ENCODE measurements at regions not wholly inside any gene's neighbourhood (a gene's known extent, or its start where the extent isn't known, plus 50 kb on each side); places are given as distances from the start of the nearest gene placed in this dataset.

GRCh38 chrX:20517565-20517964, 250.9 kb upstream of the RPS6KA3 start:
- Histone ChIP-seq H2AFZ (ENCODE audit: low read length) (no peak overlapping the region), H4K20me1 (ENCODE audit: insufficient read depth, low read length, poor library complexity, severe bottlenecking) (no peaks in the 10 kb centered on the region), H3K9me2 (replicated peaks; ENCODE audit: low read depth, low read length) (no peaks in the 10 kb centered on the region), H3K4me2 (ENCODE audit: low read depth, low read length, poor library complexity, severe bottlenecking) (no peak overlapping the region), H3K27me3 (ENCODE audit: insufficient read depth, low read length, poor library complexity, severe bottlenecking) (no peaks in the 10 kb centered on the region), H3K9me3 (ENCODE audit: insufficient read depth, low read depth, low read length) (no peaks in the 10 kb centered on the region), H3K36me3 (ENCODE audit: insufficient read depth, low read length) (no peaks in the 10 kb centered on the region), H3K79me2 (ENCODE audit: insufficient read depth, low read length) (no peaks in the 10 kb centered on the region), H3K9ac (ENCODE audit: low read depth, low read length, poor library complexity, severe bottlenecking) (no peak overlapping the region), H3K4me3 (ENCODE audit: low read length, poor library complexity, severe bottlenecking) (no peak overlapping the region), H3K4me1 (ENCODE audit: insufficient read depth, low read length, poor library complexity, severe bottlenecking) (peaks cover 17% of the 10 kb centered on the region), H3F3A (ENCODE audit: low read depth) (no peaks in the 10 kb centered on the region)
- no peak for TF ChIP-seq CTCF (conservative IDR thresholded peaks at IDR 0.05; ENCODE audit: low read length)
- no peak for TF ChIP-seq EZH2phosphoT487 (IDR thresholded peaks at IDR 0.05; ENCODE audit: borderline replicate concordance)

- no peak overlapping the region for H3K9ac ChIP-seq (ENCODE audit: low read depth, low read length, poor library complexity, severe bottlenecking)
- H3K9me2 ChIP-seq (replicated peaks; ENCODE audit: low read depth, low read length) = no peaks in the 10 kb centered on the region
- no peaks in the 10 kb centered on the region for H4K20me1 ChIP-seq (ENCODE audit: insufficient read depth, low read length, poor library complexity, severe bottlenecking)
- no peak for TF ChIP-seq EZH2phosphoT487 (IDR thresholded peaks at IDR 0.05; ENCODE audit: borderline replicate concordance)
- TF ChIP-seq CTCF (conservative IDR thresholded peaks at IDR 0.05; ENCODE audit: low read length) = no peak
- H3K4me2 ChIP-seq (ENCODE audit: low read depth, low read length, poor library complexity, severe bottlenecking) = peak overlapping the region; percentile 53
- 0 out of 2 replicates have a peak overlapping the region, but pooled peaks have one; percentile 48 for H2AFZ ChIP-seq (ENCODE audit: low read length)
- H3K9me3 ChIP-seq (ENCODE audit: insufficient read depth, low read depth, low read length) = no peaks in the 10 kb centered on the region
- no peaks in the 10 kb centered on the region for H3K27me3 ChIP-seq (ENCODE audit: insufficient read depth, low read length, poor library complexity, severe bottlenecking)
- no peaks in the 10 kb centered on the region for H3F3A ChIP-seq (ENCODE audit: low read depth)
- no peak overlapping the region for H3K4me3 ChIP-seq (ENCODE audit: low read length, poor library complexity, severe bottlenecking)
- no peaks in the 10 kb centered on the region for H3K79me2 ChIP-seq (ENCODE audit: insufficient read depth, low read length)
- H3K36me3 ChIP-seq (ENCODE audit: insufficient read depth, low read length) = no peaks in the 10 kb centered on the region
- H3K4me1 ChIP-seq (ENCODE audit: insufficient read depth, low read length, poor library complexity, severe bottlenecking) = peaks cover 17% of the 10 kb centered on the region
These were observed 249.2 kb upstream of the RPS6KA3 start for GRCh38 chrX:20515841-20516461.

- no peaks in the 10 kb centered on the region for H3K9me3 ChIP-seq (ENCODE audit: insufficient read depth, low read depth, low read length)
- no peaks in the 10 kb centered on the region for H4K20me1 ChIP-seq (ENCODE audit: insufficient read depth, low read length, poor library complexity, severe bottlenecking)
- no peaks in the 10 kb centered on the region for H3K9me2 ChIP-seq (replicated peaks; ENCODE audit: low read depth, low read length)
- no peaks in the 10 kb centered on the region for H3K79me2 ChIP-seq (ENCODE audit: insufficient read depth, low read length)
- H3F3A ChIP-seq (ENCODE audit: low read depth) = no peaks in the 10 kb centered on the region
- peaks cover 17% of the 10 kb centered on the region for H3K4me1 ChIP-seq (ENCODE audit: insufficient read depth, low read length, poor library complexity, severe bottlenecking)
- no peak overlapping the region for H3K9ac ChIP-seq (ENCODE audit: low read depth, low read length, poor library complexity, severe bottlenecking)
- H3K27me3 ChIP-seq (ENCODE audit: insufficient read depth, low read length, poor library complexity, severe bottlenecking) = no peaks in the 10 kb centered on the region
- no peak overlapping the region for H3K4me2 ChIP-seq (ENCODE audit: low read depth, low read length, poor library complexity, severe bottlenecking)
- TF ChIP-seq EZH2phosphoT487 (IDR thresholded peaks at IDR 0.05; ENCODE audit: borderline replicate concordance) (no peak), CTCF (conservative IDR thresholded peaks at IDR 0.05; ENCODE audit: low read length) (no peak)
- H2AFZ ChIP-seq (ENCODE audit: low read length) = no peak overlapping the region
- H3K4me3 ChIP-seq (ENCODE audit: low read length, poor library complexity, severe bottlenecking) = no peak overlapping the region
- H3K36me3 ChIP-seq (ENCODE audit: insufficient read depth, low read length) = no peaks in the 10 kb centered on the region
These were observed 247.6 kb upstream of the RPS6KA3 start for GRCh38 chrX:20514358-20514757.
